ENCODE measurements at regions not wholly inside any gene's neighbourhood (a gene's known extent, or its start where the extent isn't known, plus 50 kb on each side); places are given as distances from the start of the nearest gene placed in this dataset.

GRCh38 chr3:106263546-106263945 is 394.7 kb upstream of the CBLB start:
- no peaks in the 10 kb centered on the region for H3K4me1 ChIP-seq
- H3K27me3 ChIP-seq: no peaks in the 10 kb centered on the region
- H3K9me3 ChIP-seq: no peaks in the 10 kb centered on the region
- no peak for DNase-seq
- no peak overlapping the region for H3K27ac ChIP-seq
- TF ChIP-seq CTCF (IDR thresholded peaks at IDR 0.05) (no peak), POLR2A (IDR thresholded peaks at IDR 0.05) (no peak)
- no peaks in the 10 kb centered on the region for H3K36me3 ChIP-seq
- H3K4me3 ChIP-seq: no peak overlapping the region

- Histone ChIP-seq H3K36me3 (no peaks in the 10 kb centered on the region), H3K27ac (no peak overlapping the region), H3K27me3 (no peaks in the 10 kb centered on the region), H3K4me3 (no peak overlapping the region), H3K4me1 (peaks cover 0 to 3% (median 0%) of the 10 kb centered on the region in 4 donors), H3K9me3 (no peaks in the 10 kb centered on the region)
- no peak for DNase-seq
- TF ChIP-seq CTCF (IDR thresholded peaks at IDR 0.05) (no peak), POLR2A (IDR thresholded peaks at IDR 0.05) (no peak)
Measured at GRCh38 chr3:106265704-106266103, 396.9 kb upstream of the CBLB start.

GRCh38 chr3:106268696-106269095 is 399.9 kb upstream of the CBLB start:
- no peaks in the 10 kb centered on the region for H3K27me3 ChIP-seq
- no peak overlapping the region for H3K27ac ChIP-seq
- TF ChIP-seq POLR2A (IDR thresholded peaks at IDR 0.05): no peak
- TF ChIP-seq CTCF (IDR thresholded peaks at IDR 0.05): no peak
- H3K9me3 ChIP-seq: no peaks in the 10 kb centered on the region
- no peak overlapping the region for H3K4me3 ChIP-seq
- no peaks in the 10 kb centered on the region for H3K36me3 ChIP-seq
- no peak for DNase-seq
- H3K4me1 ChIP-seq: peaks cover 0 to 3% (median 0%) of the 10 kb centered on the region in 4 donors

GRCh38 chr3:106272302-106272701 is 403.5 kb upstream of the CBLB start:
- TF ChIP-seq POLR2A (IDR thresholded peaks at IDR 0.05) (no peak), CTCF (IDR thresholded peaks at IDR 0.05) (no peak)
- DNase-seq: no peak

GRCh38 chr3:106275592-106275991 is 406.8 kb upstream of the CBLB start:
- H3K27me3 ChIP-seq: no peaks in the 10 kb centered on the region
- TF ChIP-seq POLR2A (IDR thresholded peaks at IDR 0.05): no peak
- no peaks in the 10 kb centered on the region for H3K9me3 ChIP-seq
- no peak overlapping the region for H3K4me3 ChIP-seq
- no peak for DNase-seq
- H3K4me1 ChIP-seq: no peaks in the 10 kb centered on the region
- no peaks in the 10 kb centered on the region for H3K36me3 ChIP-seq
- H3K27ac ChIP-seq: no peak overlapping the region

More at GRCh38 chr3:106272302-106272701, 403.5 kb upstream of the CBLB start:
- Histone ChIP-seq H3K27me3 (no peaks in the 10 kb centered on the region), H3K4me3 (no peak overlapping the region), H3K4me1 (peaks cover 0 to 3% (median 0%) of the 10 kb centered on the region in 4 donors), H3K36me3 (no peaks in the 10 kb centered on the region), H3K27ac (no peak overlapping the region), H3K9me3 (no peaks in the 10 kb centered on the region)

GRCh38 chr3:106276151-106276550 is 407.3 kb upstream of the CBLB start:
- H3K36me3 ChIP-seq: no peaks in the 10 kb centered on the region
- no peak overlapping the region for H3K4me3 ChIP-seq
- no peaks in the 10 kb centered on the region for H3K27me3 ChIP-seq
- no peak for TF ChIP-seq CTCF (IDR thresholded peaks at IDR 0.05)
- TF ChIP-seq POLR2A (IDR thresholded peaks at IDR 0.05): no peak
- H3K4me1 ChIP-seq: no peaks in the 10 kb centered on the region
- H3K9me3 ChIP-seq: no peaks in the 10 kb centered on the region
- H3K27ac ChIP-seq: no peak overlapping the region
- no peak for DNase-seq

Measured in Peyer's patch (tissue), 4 donors.